ENCODE measurements at regions not wholly inside any gene's neighbourhood (a gene's known extent, or its start where the extent isn't known, plus 50 kb on each side); places are given as distances from the start of the nearest gene placed in this dataset.
"Not testable (repeated sequence)": the region's sequence is repeated elsewhere in the genome, so short reads cannot be mapped to it uniquely, and the experiment has no call there.

DNA sequence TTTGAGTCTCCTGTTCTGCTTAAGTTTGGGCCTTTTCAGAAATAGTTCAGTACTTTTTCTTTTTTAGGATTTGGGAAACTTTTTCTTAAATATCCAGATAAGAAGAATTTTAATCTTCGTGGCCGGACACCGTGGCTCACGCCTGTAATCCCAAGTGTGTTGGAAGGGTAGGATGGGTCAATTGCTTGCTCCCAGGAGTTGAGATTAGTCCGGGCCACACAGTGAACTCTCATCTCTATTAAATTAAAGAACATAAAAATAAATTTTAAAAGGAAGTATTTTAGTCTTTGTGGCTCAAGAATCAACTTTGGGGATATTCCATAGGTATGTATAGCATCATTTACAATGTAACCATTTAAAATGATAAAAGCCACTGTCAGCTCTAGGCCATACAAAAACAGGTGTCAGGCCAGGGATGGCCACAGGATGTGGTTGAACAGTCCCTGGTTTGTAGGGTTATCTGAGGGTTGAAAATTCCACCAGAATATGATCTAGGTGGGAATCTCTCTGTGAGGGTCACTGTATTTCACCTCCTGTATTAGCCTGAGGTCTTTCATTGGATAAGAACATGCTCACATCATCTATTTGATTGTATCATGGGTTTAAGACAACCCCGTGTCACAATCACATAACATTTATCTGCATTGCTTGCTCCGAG, 115.6 kb downstream of the GGTLC2 start:
- no peak for DNase-seq

DNA sequence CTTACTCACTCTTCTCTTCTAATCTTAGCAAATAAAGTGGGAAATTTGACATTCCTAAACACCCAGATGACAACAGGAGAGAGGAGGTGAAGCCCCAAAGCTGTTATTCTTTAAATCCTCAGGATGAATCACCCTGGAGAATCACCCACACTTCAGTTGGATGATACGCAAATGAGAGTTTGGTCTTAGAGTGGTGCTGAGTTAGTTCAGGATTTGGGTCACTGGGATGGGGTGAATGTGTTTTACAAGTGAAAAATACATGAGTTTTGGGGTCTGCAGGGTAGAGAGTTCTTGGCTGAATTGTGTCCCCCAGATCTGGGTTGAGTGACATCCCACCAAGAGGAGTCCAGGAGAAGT, 117.2 kb downstream of the GGTLC2 start:
- no peak for DNase-seq

DNA sequence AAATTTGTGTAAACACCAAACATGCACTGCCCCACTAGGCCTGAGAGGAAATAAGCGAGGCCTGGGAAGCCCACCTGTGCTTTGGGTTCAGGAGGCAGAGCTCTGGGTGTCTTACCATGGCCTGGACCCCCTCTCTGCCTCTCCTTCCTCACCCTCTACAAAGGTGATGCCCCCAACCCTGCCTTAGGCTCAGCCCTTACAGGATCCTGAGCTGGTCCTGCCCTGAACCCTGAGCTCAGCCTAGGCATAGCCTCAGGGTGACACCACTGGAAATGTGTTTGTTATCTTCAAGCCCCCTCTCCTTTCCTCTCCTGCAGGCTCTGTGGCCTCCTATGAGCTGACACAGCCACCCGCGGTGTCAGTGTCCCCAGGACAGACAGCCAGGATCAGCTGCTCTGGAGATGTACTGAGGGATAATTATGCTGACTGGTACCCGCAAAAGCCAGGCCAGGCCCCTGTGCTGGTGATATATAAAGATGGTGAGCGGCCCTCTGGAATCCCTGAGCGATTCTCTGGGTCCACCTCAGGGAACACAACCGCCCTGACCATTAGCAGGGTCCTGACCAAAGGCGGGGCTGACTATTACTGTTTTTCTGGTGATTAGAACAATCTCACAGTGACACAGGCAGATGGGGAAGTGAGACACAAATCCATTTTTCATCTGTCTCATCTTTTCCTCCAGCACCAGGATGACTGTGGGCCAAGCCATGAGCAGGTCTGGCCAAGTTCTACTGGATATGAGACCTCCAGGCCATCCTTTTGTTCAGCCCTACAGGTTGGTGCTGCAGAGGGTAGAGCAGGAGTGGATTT, 117.8 kb downstream of the GGTLC2 start:
- DNase-seq: no peak

DNA sequence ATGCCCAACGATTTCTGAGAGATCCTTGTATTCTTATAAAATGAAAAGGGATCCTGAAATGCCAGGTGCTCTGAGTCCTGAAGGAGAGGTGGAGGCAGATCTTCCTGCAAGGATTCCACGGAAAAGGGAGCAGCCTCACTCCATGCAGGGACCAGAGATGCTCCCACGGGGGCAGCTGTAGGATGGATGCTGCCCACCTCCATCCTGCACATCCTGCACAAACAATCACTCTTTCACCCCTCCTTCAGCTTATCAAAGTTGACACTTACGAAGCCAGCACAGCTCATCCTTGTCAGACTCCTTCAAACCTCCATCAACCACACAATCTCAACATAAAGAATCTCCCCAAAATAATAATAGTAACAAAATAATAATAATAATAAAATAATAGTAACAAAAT, 119.1 kb downstream of the GGTLC2 start:
- no peak for DNase-seq

DNA sequence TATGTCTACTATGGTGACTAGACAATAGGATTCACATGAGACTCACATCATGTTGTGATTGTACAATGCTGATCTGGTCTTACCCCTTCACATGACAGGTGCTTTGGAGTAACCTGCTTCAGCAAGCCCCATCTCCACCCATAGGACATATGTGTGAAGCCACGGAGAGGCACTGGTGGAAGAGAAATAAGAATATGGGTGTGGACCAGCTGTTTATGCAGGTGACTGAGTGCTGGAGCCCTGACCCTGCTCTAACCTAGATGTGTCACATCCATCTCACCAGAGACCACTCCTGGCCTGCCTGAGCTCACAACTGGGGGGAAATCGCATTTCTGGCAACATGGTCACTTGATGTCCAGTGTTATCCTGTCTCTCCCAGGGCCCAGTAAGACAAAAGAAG, 119.7 kb downstream of the GGTLC2 start:
- DNase-seq: no peak

DNA sequence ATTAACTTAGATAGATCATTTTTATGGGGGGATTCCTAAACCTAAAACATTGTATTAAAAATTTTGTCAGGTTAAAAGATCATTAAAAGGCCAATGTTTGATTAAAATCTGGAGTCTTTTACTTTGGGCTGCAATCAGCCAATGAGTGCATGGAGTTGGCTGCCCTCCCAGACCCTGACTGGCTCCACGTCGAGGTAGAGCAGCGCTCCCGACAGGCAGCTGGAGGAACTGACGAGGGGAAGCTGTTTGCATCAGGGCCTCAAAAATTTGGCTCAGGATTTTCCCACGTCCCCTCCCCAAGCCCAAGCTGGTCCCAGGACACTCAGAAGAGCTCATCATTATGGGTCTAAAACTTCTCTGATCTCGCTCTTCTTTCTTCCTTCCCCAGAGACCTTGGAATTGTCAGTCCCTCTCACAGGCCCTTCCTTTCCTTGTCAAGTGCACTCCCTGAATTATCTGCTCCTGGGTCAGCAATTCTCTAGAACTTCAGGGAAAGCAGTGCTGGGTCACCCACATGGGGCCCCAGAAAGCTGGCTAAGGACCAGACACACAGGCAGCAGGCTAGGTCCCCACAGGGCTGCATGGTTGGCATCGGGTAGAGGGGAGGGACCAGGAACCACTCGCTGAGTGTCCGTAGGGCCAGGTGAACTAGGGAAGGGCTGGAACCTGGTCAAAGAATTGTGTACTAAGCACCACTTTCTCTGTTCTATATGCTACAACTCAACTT, 119.6 kb upstream of the IGLL5 start:
- no peak for DNase-seq

DNA sequence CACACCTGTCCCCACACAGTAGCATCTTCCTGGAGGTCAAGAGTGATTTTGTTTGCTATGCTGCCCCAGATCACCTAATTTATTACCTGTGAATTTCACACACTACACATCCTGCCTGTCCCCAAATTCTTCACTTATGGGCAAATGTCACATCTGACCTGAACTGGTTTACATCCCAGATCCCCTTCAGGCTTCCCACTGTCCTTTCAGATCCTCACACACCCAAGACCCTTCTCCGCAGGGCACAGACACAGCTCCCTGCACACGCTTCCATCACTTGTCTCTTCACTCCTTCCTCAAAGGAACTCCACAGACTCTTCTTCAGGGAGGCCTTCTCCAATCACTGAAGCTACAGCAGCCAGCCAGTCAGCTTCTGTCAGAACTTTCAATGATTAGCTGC, 118.7 kb upstream of the IGLL5 start:
- no peak for DNase-seq

DNA sequence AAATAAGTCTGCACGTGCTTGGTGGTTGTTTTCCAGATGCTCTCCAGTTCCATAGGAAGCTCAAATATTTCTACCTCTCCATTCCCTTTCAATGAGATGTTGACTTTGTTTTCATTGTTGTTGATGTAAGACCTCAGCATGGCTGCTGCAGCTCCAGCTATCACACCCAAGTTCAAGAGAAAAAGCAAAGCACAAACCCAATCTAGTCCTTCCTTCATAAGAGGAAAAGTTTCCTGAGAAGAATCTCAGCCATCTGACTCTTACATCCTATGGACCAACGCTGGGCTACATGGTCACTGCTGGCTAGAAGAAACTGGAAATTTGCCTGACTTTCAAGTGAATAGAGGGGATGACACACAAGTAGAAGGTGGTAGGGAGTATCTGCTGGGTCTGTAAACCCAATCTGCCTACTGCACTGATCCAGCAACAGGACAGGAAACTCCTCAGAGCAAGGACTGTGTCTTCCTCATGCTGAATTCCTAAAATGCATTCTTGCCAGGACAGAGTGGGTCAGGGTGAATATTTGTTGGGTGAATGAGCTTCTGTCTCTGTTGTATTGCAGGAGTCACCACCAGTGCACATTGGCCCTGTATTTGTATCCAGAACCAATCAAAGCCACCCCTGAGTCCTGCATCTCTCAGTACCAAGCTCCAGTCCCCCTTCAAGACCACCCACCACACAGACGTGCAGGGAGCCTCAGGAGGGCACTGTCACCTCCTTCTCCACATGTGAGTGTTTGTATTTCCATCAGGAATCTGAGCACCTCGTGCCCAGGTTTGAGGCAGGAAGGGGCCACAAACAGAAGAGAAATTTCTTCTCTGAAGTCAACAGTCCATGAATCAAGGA, 118.0 kb upstream of the IGLL5 start:
- no peak for DNase-seq

DNA sequence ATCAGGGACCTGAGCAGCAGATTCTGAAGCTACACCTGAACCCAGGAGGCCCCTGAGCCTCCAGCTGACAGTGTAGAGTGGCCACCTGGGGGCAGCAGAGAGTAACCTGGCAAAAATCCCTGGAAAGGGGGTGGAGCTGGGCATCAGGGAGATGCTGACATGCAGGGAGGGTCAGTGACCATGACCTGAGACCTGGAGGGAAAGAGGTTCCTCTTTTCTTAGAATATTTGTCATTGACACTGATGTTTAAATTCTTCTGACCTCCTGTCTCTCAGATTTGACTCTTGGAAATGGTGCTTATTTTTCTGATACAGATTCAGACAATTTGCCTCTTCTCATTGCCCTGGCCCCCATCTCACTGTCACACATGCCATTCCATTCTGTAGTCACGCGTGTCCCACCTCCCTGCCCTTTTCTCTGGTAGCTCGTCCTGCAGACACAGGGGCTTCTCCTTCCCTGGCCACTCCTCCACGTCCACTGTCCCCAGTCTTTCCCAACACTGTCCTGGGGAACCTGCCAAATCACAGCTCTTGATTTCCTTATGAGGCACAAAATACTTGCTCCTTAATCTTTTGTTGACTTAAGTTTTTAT, 117.2 kb upstream of the IGLL5 start:
- no peak for DNase-seq

DNA sequence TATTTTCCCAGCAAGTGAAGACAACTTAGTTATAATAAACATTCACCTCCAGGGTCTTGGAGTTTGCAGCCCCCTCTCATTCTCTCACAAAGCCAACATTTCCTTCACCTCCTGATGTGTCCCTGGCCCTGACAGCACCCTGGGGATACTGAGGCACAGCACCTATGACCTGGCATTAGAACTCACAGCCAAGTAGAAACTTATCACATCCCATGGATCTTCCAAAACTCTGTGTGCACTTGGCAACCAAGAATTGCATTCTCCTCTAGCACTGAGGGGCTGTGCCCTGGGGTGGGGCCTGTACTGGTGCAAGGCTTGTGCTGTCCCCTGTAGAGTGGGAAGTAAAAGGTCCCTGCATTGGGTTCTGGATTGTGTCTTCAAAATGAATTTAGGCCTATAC, 116.7 kb upstream of the IGLL5 start:
- no peak for DNase-seq

DNA sequence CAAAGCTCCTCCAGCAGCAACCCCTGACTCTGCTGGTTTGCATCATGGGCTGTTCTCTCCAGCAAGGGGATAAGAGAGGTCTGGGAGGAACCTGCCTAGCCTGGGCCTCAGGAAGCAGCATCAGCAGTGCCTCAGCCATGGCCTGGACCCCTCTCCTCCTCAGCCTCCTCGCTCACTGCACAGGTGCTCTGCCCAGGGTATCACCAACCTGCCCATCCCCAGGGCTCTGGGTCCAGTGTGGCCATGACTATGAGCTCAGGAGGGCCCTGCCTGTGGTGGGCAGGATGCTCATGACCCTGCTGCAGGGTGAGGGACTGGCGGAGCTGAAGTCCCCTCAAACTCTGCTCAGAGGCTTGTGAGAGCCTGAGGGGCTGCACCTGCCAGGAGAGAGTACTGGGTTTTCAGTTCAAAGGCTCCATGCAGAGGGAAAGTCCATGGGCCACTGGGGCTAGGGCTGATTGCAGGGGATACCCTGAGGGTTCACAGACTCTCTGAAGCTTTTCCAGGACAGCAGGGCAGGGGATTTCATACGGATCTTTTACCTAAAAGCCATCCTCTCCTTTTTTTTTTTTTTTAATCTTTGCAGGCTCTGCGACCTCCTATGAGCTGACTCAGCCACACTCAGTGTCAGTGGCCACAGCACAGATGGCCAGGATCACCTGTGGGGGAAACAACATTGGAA, 115.8 kb upstream of the IGLL5 start:
- DNase-seq: no peak

DNA sequence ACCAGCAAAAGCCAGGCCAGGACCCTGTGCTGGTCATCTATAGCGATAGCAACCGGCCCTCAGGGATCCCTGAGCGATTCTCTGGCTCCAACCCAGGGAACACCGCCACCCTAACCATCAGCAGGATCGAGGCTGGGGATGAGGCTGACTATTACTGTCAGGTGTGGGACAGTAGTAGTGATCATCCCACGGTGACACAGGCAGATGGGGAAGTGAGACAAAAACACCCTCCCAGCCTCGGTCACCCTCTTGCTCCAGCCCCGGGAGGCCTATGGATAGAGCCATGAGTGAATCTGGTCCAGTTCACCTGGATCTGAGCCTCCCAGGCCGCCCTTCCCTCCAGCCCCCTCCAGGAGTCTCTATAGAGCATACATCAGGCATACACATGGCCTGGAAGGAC, 115.2 kb upstream of the IGLL5 start:
- DNase-seq: no peak

DNA sequence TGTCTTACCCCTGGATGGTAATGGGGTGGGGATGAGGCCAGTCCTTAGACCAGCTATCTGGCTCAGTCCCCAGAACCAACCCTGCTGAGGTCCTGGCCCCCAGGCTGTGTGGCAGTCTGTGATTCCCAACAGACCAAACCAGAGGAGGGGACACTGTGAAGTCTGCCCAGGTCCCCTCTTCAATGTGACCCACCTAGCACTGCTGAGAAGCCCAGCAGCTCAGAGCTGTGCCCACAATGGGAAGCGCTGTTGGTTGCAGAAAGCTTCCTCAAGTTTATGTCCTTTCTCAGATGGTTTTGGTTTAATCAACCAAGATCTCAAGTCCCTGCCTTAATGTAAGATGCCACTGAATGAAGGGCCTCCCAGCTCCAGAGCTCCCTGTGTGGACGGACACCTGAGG, 114.7 kb upstream of the IGLL5 start:
- DNase-seq: no peak

DNA sequence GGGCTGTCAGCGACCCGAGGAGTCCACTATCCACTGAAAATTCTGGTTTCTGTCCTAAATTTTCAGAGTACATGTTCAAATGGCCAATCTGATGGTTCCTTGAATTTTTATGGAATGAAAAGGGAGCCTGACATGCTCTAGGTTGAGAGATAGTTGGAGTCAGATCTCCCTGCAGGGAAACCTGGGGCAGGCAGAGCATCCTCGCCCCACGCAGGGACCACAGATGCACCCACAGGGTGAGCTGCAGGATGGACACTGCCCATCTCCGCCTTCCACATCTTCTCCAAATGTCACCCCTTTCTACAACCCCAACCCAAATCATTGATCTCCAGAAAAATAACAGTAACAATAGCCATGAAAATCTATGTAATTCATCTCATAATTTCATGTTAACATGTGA, 114.2 kb upstream of the IGLL5 start:
- DNase-seq: no peak

DNA sequence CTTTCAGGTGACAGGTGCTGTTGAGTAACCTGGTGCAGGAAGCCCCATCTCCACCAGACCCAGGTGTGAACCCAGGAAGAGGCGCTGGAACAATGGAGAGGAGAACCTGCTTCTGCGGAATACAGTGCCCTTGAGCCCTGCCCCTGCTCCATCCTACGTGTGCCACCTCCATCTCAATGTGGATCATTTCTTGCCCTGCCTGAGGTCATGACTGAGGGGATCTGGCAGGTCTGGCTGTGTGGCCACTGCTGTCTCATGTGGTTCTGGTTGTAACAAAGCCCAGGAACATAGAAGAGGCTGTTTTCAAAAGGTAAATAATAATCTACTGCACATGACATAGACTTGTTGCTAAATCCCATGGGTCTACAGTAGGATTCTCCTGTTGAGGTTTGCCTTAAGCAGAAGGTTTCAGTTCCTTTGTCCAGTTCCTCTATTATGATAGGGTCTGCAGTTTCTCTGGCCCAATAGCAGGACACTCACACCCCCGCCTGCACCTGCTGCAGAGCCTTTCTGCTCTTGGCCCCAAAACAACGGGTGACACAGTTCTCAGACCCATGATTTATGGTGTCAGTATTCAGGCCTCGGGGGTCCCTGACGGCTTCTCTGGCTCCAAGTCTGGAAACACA, 113.5 kb upstream of the IGLL5 start:
- no peak for DNase-seq

DNA sequence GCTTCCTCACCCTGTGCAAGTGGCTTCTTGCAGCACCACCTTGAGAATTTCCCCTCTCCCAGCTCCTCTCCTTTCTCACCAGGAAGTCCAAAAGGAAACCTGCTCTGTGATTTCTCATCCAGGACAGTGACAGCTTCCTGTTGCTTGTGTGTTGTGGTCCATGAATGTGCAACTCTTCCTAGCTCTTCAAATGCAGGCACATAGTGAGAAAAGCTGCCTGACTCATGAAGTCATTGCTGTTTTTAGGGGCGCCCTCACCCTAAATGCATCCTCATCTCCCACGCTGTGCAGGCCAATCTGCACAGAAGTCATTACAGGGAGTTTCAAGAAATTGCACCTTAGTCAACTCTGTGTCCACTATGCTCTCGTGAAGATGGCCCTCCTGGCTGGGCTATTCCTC, 112.9 kb upstream of the IGLL5 start:
- not testable (repeated sequence) for DNase-seq

DNA sequence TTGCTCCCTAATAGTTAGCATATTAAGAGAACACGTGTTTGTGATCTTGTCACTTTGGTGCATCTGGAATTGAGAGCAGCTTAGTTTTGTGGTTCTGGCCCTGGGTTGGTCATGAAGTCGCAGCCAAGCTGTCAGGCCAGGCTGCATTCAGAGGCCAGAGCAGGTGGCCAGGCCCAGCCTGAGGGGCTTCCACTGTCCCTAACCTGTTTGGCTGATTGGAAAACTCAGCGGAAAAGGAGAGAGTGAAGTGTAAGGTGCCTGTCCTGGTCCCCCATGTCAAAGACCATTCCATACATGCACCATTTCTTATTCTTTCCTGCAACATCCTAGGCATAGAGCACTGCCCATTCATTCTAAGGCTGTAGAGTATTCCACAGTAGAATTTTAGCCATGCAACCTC, 111.5 kb upstream of the IGLL5 start:
- no peak for DNase-seq

DNA sequence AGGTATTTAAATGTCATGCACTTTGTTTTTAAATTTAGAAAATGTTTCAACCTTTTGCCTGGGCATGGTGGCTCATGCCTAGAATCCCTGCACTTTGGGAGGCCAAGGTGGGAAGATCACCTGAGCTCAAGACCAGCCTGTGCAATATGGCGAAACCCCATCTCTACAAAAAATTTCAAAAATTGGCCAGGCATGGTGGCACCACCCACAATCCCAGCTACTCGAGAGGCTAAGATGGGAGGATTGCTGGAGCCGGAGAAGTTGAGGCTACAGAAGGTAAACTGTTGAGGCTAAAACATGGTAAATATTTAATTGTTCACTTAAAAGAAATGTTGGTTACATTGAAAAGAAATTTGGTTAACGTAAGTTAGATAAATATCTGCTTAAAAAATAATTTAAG, 108.4 kb upstream of the IGLL5 start:
- no peak for DNase-seq

DNA sequence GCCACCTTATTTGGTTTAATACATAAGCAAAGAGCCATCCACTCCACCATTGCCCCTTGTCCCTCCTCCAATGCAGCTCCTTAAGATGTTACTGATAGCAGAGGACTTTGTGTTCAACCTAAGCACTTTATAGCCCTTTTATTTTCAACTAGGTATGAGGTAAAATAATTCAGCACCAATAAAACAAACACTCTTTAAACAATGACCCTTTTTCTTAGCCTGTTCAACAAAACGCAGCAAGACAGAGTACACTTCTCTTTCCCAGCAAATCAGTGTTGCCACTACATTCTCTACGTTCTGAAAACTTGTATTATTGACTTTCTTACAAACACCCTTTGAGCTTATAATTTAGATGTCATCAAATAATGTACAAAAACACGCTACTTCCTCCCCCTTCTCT, 104.0 kb upstream of the IGLL5 start:
- DNase-seq: no peak

DNA sequence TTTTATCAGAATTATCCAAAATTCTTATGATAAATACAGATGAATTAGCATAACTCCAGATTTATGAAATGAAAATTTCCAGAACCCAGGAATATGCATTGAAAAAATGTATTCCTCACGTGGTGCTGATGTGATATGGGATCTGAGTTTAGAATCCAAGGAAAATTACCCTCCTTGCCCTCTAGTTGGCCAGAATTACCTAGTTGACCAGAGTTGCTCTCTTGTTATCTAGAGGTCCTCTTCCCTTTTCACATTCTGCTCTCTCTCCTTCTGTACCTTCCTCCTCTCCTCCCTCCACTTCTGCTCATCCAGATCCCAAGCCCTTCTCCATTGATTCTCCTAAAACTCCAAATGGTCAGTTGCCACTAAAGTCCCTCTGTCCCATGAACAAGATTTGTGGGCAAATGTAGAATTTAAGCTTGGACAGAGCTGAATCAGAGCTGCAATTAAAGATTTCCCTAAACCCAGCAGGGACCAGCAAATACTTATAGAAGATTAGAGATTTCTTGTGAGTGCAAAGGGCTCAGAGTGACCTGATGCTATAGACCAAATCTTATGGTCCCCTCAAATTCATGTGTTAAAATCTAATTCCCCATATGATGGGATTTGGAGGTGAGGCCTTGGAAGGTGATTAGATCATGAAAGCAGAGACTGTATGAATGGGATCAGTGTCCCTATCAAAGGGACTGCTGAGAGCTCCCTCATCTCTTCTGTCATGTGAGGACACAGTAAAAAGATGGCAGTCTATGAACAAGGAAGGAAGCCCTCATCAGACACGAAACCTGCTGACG, 103.2 kb upstream of the IGLL5 start:
- no peak for DNase-seq

All from DMS79 (cell line).